Skeletal muscle satellite cell (primary cell): ENCODE measurements at regions not wholly inside any gene's neighbourhood (a gene's known extent, or its start where the extent isn't known, plus 50 kb on each side); places are given as distances from the start of the nearest gene placed in this dataset.

Experiments
- H3K27me3 ChIP-seq: 2 replicates; pipeline ENCODE4 v1.7.0; 2013; ENCODE audit warnings: low read length; ENCODE audit not compliant: control insufficient read depth, insufficient read depth
- H3K36me3 ChIP-seq: 2 replicates; pipeline ENCODE4 v1.7.0; 2013; ENCODE audit warnings: mild to moderate bottlenecking, control low read depth, low read length; ENCODE audit not compliant: insufficient read depth
- H3K4me1 ChIP-seq: 2 replicates; pipeline ENCODE4 v1.7.0; 2013; ENCODE audit warnings: low read length; ENCODE audit not compliant: control insufficient read depth, insufficient read depth
- H3K4me2 ChIP-seq: 2 replicates; pipeline ENCODE4 v1.7.0; 2013; ENCODE audit warnings: mild to moderate bottlenecking, low read length
- H3K4me3 ChIP-seq: 2 replicates; pipeline ENCODE4 v1.7.0; 2013; ENCODE audit warnings: low read length
- H3K9ac ChIP-seq: 2 replicates; pipeline ENCODE4 v1.7.0; 2013; ENCODE audit warnings: mild to moderate bottlenecking, low read depth, low read length, moderate library complexity
- H3K9me3 ChIP-seq: replicated peaks from 2 replicates; pipeline ENCODE4 v1.7.0; 2013; ENCODE audit warnings: mild to moderate bottlenecking, control low read depth, low read length

GRCh38 chr18:54100920-54101470 lies 123.5 kb downstream of the MBD2 start:
- no peak overlapping the region for H3K4me3 ChIP-seq
- H3K9ac ChIP-seq: no peak overlapping the region
- H3K27me3 ChIP-seq: no peaks in the 10 kb centered on the region
- no peaks in the 10 kb centered on the region for H3K9me3 ChIP-seq
- no peaks in the 10 kb centered on the region for H3K4me1 ChIP-seq
- no peaks in the 10 kb centered on the region for H3K36me3 ChIP-seq
- H3K4me2 ChIP-seq: no peak overlapping the region

GRCh38 chr18:54100466-54100865 lies 124.0 kb downstream of the MBD2 start:
- no peaks in the 10 kb centered on the region for H3K36me3 ChIP-seq

GRCh38 chr18:54094474-54094873 lies 130.0 kb downstream of the MBD2 start:
- no peak overlapping the region for H3K9ac ChIP-seq
- H3K4me2 ChIP-seq: no peak overlapping the region
- no peaks in the 10 kb centered on the region for H3K9me3 ChIP-seq
- H3K4me3 ChIP-seq: no peak overlapping the region
- H3K27me3 ChIP-seq: no peaks in the 10 kb centered on the region
- H3K36me3 ChIP-seq: no peaks in the 10 kb centered on the region
- no peaks in the 10 kb centered on the region for H3K4me1 ChIP-seq

More at GRCh38 chr18:54100466-54100865, 124.0 kb downstream of the MBD2 start:
- Histone ChIP-seq H3K4me3 (no peak overlapping the region), H3K9ac (no peak overlapping the region), H3K4me2 (no peak overlapping the region), H3K4me1 (no peaks in the 10 kb centered on the region), H3K9me3 (no peaks in the 10 kb centered on the region), H3K27me3 (no peaks in the 10 kb centered on the region)

- H3K36me3 ChIP-seq: no peaks in the 10 kb centered on the region
- no peak overlapping the region for H3K4me2 ChIP-seq
- no peaks in the 10 kb centered on the region for H3K27me3 ChIP-seq
- no peaks in the 10 kb centered on the region for H3K9me3 ChIP-seq
- H3K9ac ChIP-seq: no peak overlapping the region
- H3K4me3 ChIP-seq: no peak overlapping the region
- no peaks in the 10 kb centered on the region for H3K4me1 ChIP-seq
Measured at GRCh38 chr18:54090856-54091255, 133.6 kb downstream of the MBD2 start.

GRCh38 chr18:54089749-54090459 lies 134.6 kb downstream of the MBD2 start:
- no peaks in the 10 kb centered on the region for H3K4me1 ChIP-seq

GRCh38 chr18:54086863-54087262 lies 137.6 kb downstream of the MBD2 start:
- Histone ChIP-seq H3K27me3 (no peaks in the 10 kb centered on the region), H3K9ac (no peak overlapping the region), H3K4me2 (no peak overlapping the region)

More at GRCh38 chr18:54089749-54090459, 134.6 kb downstream of the MBD2 start:
- no peaks in the 10 kb centered on the region for H3K9me3 ChIP-seq
- H3K36me3 ChIP-seq: no peaks in the 10 kb centered on the region
- no peaks in the 10 kb centered on the region for H3K27me3 ChIP-seq
- no peak overlapping the region for H3K9ac ChIP-seq
- H3K4me3 ChIP-seq: no peak overlapping the region
- H3K4me2 ChIP-seq: no peak overlapping the region

GRCh38 chr18:54086046-54086802 lies 138.2 kb downstream of the MBD2 start:
- H3K9ac ChIP-seq: no peak overlapping the region
- H3K4me2 ChIP-seq: no peak overlapping the region
- no peaks in the 10 kb centered on the region for H3K9me3 ChIP-seq
- no peak overlapping the region for H3K4me3 ChIP-seq
- H3K27me3 ChIP-seq: no peaks in the 10 kb centered on the region
- no peaks in the 10 kb centered on the region for H3K36me3 ChIP-seq
- no peaks in the 10 kb centered on the region for H3K4me1 ChIP-seq

More at GRCh38 chr18:54086863-54087262, 137.6 kb downstream of the MBD2 start:
- Histone ChIP-seq H3K9me3 (no peaks in the 10 kb centered on the region), H3K36me3 (no peaks in the 10 kb centered on the region), H3K4me3 (no peak overlapping the region), H3K4me1 (no peaks in the 10 kb centered on the region)

- H3K4me1 ChIP-seq: no peaks in the 10 kb centered on the region
- H3K9ac ChIP-seq: no peak overlapping the region
- no peak overlapping the region for H3K4me2 ChIP-seq
- no peak overlapping the region for H3K4me3 ChIP-seq
- H3K9me3 ChIP-seq: no peaks in the 10 kb centered on the region
- no peaks in the 10 kb centered on the region for H3K36me3 ChIP-seq
- H3K27me3 ChIP-seq: no peaks in the 10 kb centered on the region
Measured at GRCh38 chr18:54080858-54081257, 143.6 kb downstream of the MBD2 start.

GRCh38 chr18:54076166-54076565 lies 148.3 kb downstream of the MBD2 start:
- Histone ChIP-seq H3K4me1 (no peaks in the 10 kb centered on the region), H3K9ac (no peak overlapping the region), H3K4me2 (no peak overlapping the region), H3K4me3 (no peak overlapping the region), H3K9me3 (no peaks in the 10 kb centered on the region), H3K36me3 (no peaks in the 10 kb centered on the region), H3K27me3 (no peaks in the 10 kb centered on the region)

- Histone ChIP-seq H3K36me3 (no peaks in the 10 kb centered on the region), H3K27me3 (no peaks in the 10 kb centered on the region)
Measured at GRCh38 chr18:54075689-54076088, 148.8 kb downstream of the MBD2 start.

GRCh38 chr18:54069729-54070128 lies 154.7 kb downstream of the MBD2 start:
- Histone ChIP-seq H3K27me3 (no peaks in the 10 kb centered on the region), H3K4me2 (no peak overlapping the region), H3K4me1 (no peaks in the 10 kb centered on the region), H3K36me3 (no peaks in the 10 kb centered on the region), H3K9ac (no peak overlapping the region), H3K9me3 (no peaks in the 10 kb centered on the region), H3K4me3 (no peak overlapping the region)

More at GRCh38 chr18:54075689-54076088, 148.8 kb downstream of the MBD2 start:
- Histone ChIP-seq H3K4me3 (no peak overlapping the region), H3K4me2 (no peak overlapping the region), H3K9me3 (no peaks in the 10 kb centered on the region), H3K4me1 (no peaks in the 10 kb centered on the region), H3K9ac (no peak overlapping the region)
